ENCODE measurements at regions not wholly inside any gene's neighbourhood (a gene's known extent, or its start where the extent isn't known, plus 50 kb on each side); places are given as distances from the start of the nearest gene placed in this dataset.

DNA sequence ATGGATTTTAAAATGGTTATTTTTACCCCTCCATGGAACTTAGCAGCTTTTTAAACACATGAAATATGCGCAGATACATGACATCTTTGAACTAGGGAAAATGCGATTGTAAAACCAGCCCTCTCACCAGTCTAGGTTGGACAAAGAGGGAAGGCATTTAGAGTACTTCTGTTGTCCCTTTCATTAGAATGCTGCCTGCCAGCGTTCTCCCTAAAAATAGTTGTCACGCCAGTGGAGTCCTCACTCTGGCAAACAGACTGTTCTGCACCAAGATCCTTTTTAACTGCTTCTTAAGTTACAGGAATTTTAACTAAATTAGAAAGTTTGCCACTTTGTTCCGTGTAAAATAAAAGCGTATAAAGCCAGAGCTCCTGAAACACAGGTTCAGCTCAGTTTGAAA, 295.3 kb downstream of the VPS13C start:
- H3K27me3 ChIP-seq (ENCODE audit: control insufficient read depth, insufficient read depth, low read length, poor library complexity, severe bottlenecking), result no peaks in the 10 kb centered on the region
- no peak overlapping the region for H3K27ac ChIP-seq (ENCODE audit: low read depth, low read length)
- TF ChIP-seq, protein P1, sequence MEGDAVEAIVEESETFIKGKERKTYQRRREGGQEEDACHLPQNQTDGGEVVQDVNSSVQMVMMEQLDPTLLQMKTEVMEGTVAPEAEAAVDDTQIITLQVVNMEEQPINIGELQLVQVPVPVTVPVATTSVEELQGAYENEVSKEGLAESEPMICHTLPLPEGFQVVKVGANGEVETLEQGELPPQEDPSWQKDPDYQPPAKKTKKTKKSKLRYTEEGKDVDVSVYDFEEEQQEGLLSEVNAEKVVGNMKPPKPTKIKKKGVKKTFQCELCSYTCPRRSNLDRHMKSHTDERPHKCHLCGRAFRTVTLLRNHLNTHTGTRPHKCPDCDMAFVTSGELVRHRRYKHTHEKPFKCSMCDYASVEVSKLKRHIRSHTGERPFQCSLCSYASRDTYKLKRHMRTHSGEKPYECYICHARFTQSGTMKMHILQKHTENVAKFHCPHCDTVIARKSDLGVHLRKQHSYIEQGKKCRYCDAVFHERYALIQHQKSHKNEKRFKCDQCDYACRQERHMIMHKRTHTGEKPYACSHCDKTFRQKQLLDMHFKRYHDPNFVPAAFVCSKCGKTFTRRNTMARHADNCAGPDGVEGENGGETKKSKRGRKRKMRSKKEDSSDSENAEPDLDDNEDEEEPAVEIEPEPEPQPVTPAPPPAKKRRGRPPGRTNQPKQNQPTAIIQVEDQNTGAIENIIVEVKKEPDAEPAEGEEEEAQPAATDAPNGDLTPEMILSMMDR (conservative IDR thresholded peaks at IDR 0.05), result no peak
- H3K4me3 ChIP-seq (ENCODE audit: low read length), result no peak overlapping the region
- H3K4me1 ChIP-seq (ENCODE audit: control insufficient read depth, insufficient read depth, low read length), result no peaks in the 10 kb centered on the region
- Mint-ChIP-seq H3K9me3 (no peaks in the 10 kb centered on the region), H3K36me3 (ENCODE audit: low read depth) (no peaks in the 10 kb centered on the region), H3K27ac (no peak overlapping the region), H3K4me3 (no peak overlapping the region), H3K27me3 (ENCODE audit: insufficient read depth) (no peaks in the 10 kb centered on the region), H3K4me1 (peaks cover 7% of the 10 kb centered on the region)
- no peaks in the 10 kb centered on the region for H3K9me3 ChIP-seq (ENCODE audit: control insufficient read depth, low read length)
- H3K9ac ChIP-seq (ENCODE audit: extremely low read depth, low read length, poor library complexity, severe bottlenecking), result no peak overlapping the region
- no peak for DNase-seq
- no peaks in the 10 kb centered on the region for H3K36me3 ChIP-seq (ENCODE audit: control insufficient read depth, insufficient read depth, low read length)
- 83 to 89% methylated on average over 5 to 6 of the region's 6 CpGs for WGBS, 2 experiments (ENCODE audit: insufficient coverage in 1 of 2, insufficient read length in 1 of 2)

DNA sequence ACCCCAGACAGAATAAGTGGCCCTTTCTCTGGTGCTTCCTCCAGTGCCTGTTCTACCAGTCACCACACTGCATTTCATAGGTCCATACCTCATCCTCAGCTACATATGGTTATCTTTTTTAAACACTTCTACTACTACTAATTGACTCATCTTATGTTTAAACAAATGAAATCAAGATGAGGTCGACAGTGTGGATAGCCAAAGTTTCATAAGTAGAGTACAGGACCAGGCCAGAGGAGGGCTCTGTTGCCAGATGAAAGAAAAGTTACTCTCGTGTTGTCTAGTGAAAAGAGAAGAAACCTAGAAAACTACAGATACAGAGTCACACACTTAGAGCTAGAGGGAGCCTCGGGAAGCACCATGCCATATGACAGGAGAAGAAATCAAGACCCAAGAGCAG, 296.1 kb downstream of the VPS13C start:
- TF ChIP-seq, protein P1 (conservative IDR thresholded peaks at IDR 0.05), result no peak
- H3K9ac ChIP-seq (ENCODE audit: extremely low read depth, low read length, poor library complexity, severe bottlenecking), result no peak overlapping the region
- Mint-ChIP-seq H3K36me3 (ENCODE audit: low read depth) (no peaks in the 10 kb centered on the region), H3K4me3 (no peak overlapping the region), H3K9me3 (no peaks in the 10 kb centered on the region), H3K27ac (no peak overlapping the region), H3K4me1 (peaks cover 7% of the 10 kb centered on the region), H3K27me3 (ENCODE audit: insufficient read depth) (no peaks in the 10 kb centered on the region)
- no peak overlapping the region for H3K27ac ChIP-seq (ENCODE audit: low read depth, low read length)
- H3K4me1 ChIP-seq (ENCODE audit: control insufficient read depth, insufficient read depth, low read length), result no peaks in the 10 kb centered on the region
- no peaks in the 10 kb centered on the region for H3K27me3 ChIP-seq (ENCODE audit: control insufficient read depth, insufficient read depth, low read length, poor library complexity, severe bottlenecking)
- WGBS, 2 experiments (ENCODE audit: insufficient coverage in 1 of 2, insufficient read length in 1 of 2), result 86 to 92% methylated on average over 2 to 3 of the region's 3 CpGs
- DNase-seq, result no peak
- no peaks in the 10 kb centered on the region for H3K9me3 ChIP-seq (ENCODE audit: control insufficient read depth, low read length)
- H3K36me3 ChIP-seq (ENCODE audit: control insufficient read depth, insufficient read depth, low read length), result no peaks in the 10 kb centered on the region
- H3K4me3 ChIP-seq (ENCODE audit: low read length), result no peak overlapping the region

DNA sequence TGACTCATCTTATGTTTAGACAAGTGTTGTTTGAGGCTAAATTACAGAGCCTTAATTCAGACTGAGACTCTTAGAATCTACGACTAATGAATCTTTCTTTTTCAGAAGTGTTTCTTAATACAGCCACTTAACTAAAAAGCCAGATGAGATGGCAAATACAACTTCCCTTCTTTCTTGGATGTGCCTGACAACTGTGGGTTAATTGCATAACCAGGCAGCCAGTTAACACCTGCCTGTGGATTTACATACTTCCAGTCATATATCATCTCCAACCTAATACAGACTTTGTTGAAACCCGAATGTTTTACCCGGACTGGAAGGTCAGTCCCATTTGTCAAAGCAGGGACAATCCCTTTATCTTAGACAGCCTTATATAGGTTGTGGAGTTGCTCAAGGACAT, 297.6 kb downstream of the VPS13C start:
- Histone ChIP-seq H3K4me3 (ENCODE audit: low read length) (no peak overlapping the region), H3K4me1 (ENCODE audit: control insufficient read depth, insufficient read depth, low read length) (no peaks in the 10 kb centered on the region), H3K27me3 (ENCODE audit: control insufficient read depth, insufficient read depth, low read length, poor library complexity, severe bottlenecking) (no peaks in the 10 kb centered on the region), H3K9ac (ENCODE audit: extremely low read depth, low read length, poor library complexity, severe bottlenecking) (no peak overlapping the region), H3K27ac (ENCODE audit: low read depth, low read length) (no peak overlapping the region), H3K36me3 (ENCODE audit: control insufficient read depth, insufficient read depth, low read length) (no peaks in the 10 kb centered on the region), H3K9me3 (ENCODE audit: control insufficient read depth, low read length) (no peaks in the 10 kb centered on the region)
- Mint-ChIP-seq H3K4me1 (peaks cover 7% of the 10 kb centered on the region), H3K36me3 (ENCODE audit: low read depth) (no peaks in the 10 kb centered on the region), H3K9me3 (no peaks in the 10 kb centered on the region), H3K27me3 (ENCODE audit: insufficient read depth) (no peaks in the 10 kb centered on the region), H3K4me3 (no peak overlapping the region), H3K27ac (no peak overlapping the region)
- no peak for DNase-seq
- TF ChIP-seq, protein P1 (conservative IDR thresholded peaks at IDR 0.05), result no peak
- WGBS, 2 experiments (ENCODE audit: insufficient coverage in 1 of 2, insufficient read length in 1 of 2), result 82 to 93% methylated on average over 3 of the region's 3 CpGs

All from endodermal cell (in vitro differentiated cells).